Spleen (tissue), 11 donors: ENCODE measurements at regions not wholly inside any gene's neighbourhood (a gene's known extent, or its start where the extent isn't known, plus 50 kb on each side); places are given as distances from the start of the nearest gene placed in this dataset.

Experiments
- DNase-seq: peaks from one replicate; pipeline ENCODE4 v3.0.0-alpha.2; 2020
- H3K27ac ChIP-seq, 8 donors: fragments of 200-600 bp; sonication (generic) in 7 of 8; 1 replicate in 4 of 8; 2 replicates in 4 of 8; pipeline versions ENCODE4 v1.5.0 to v1.8.0; 2016 to 2021; ENCODE audit warnings: inconsistent platforms in 4 of 8, mild to moderate bottlenecking in 4 of 8, moderate library complexity in 1 of 8
- H3K27me3 ChIP-seq, 7 donors: fragments of 200-600 bp; sonication (generic) in 6 of 7; replicated peaks in 1 of 7; 1 replicate in 4 of 7; 2 replicates in 3 of 7; pipeline versions ENCODE4 v1.5.0 to v1.8.0; 2016 to 2021; ENCODE audit warnings: inconsistent platforms in 3 of 7, mild to moderate bottlenecking in 1 of 7
- H3K36me3 ChIP-seq, 6 donors: fragments of 200-600 bp; sonication (generic) in 5 of 6; 1 replicate in 4 of 6; 2 replicates in 2 of 6; pipeline versions ENCODE4 v1.5.0 to v1.8.0; 2016 to 2021; ENCODE audit warnings: inconsistent platforms in 2 of 6
- H3K4me1 ChIP-seq, 6 donors: fragments of 200-600 bp; sonication (generic) in 5 of 6; 1 replicate in 3 of 6; 2 replicates in 3 of 6; pipeline versions ENCODE4 v1.5.0 to v1.8.0; 2016 to 2021; ENCODE audit warnings: inconsistent platforms in 3 of 6
- H3K4me3 ChIP-seq, 8 donors: fragments of 200-600 bp; sonication (generic) in 7 of 8; 1 replicate in 4 of 8; 2 replicates in 4 of 8; pipeline versions ENCODE4 v1.5.0 to v1.8.0; 2016 to 2021; ENCODE audit warnings: inconsistent platforms in 4 of 8, mild to moderate bottlenecking in 4 of 8, moderate library complexity in 2 of 8
- H3K9me3 ChIP-seq, 8 donors: fragments of 200-600 bp; sonication (generic) in 7 of 8; 1 replicate in 4 of 8; 2 replicates in 4 of 8; pipeline versions ENCODE4 v1.5.0 to v1.8.0; 2016 to 2021; ENCODE audit warnings: inconsistent platforms in 4 of 8
- POLR2A ChIP-seq, 3 donors: fragments of 450-650 bp; IDR thresholded peaks; one replicate each; pipeline ENCODE4 v1.5.1; 2017; ENCODE audit warnings: antibody characterized with exemption in 3 of 3, mild to moderate bottlenecking in 1 of 3
- POLR2AphosphoS5 ChIP-seq, 3 donors: sonication (generic); formaldehyde crosslinking; IDR thresholded peaks; one replicate each; pipeline ENCODE4 v1.5.1; 2017; ENCODE audit warnings: antibody characterized with exemption in 3 of 3
- WGBS, 5 donors: extraction: QIAGEN DNeasy Blood & Tissue Kit in 3 of 5; methylation state at CpG; one replicate each; pipeline versions ENCODE4 v1.1.5 to v1.1.7; 2013 to 2018; 5-methylcytosine and 5-hydroxymethylcytosine counted together
- intact Hi-C: fragments of 100-400 bp; cut with DNase I; formaldehyde crosslinking; loops from one replicate; pipeline ENCODE4 v1.15.0; 2023; ENCODE audit warnings: low total_unique reads
- TF ChIP-seq, protein P1 (sequence below), 11 experiments: fragments of 200-600 bp in 7 of 11; fragments of 450-650 bp in 4 of 11; sonication (generic) in 4 of 11; IDR thresholded peaks in 8 of 11; conservative IDR thresholded peaks in 3 of 11; 1 replicate in 7 of 11; 2 replicates in 4 of 11; pipeline versions ENCODE4 v1.4.0 to v1.8.0; 2016 to 2021; ENCODE audit warnings: antibody characterized with exemption in 11 of 11, inconsistent platforms in 4 of 11, mild to moderate bottlenecking in 1 of 11
- donor health status: healthy with polysubstance abuse.
- donor health status: DM: no; HTN: no; CAD: no; lungs with moderate emphysema.
- donor health status: DM: no; HTN: no; CAD: no.
- donor health status: Bipolar disorder and iron deficiency.
- donor health status: healthy.
- donor health status: DM: no; HTN: no; CAD: no.
- donor health status: DM: yes; HTN: yes; CAD: no.

DNA sequence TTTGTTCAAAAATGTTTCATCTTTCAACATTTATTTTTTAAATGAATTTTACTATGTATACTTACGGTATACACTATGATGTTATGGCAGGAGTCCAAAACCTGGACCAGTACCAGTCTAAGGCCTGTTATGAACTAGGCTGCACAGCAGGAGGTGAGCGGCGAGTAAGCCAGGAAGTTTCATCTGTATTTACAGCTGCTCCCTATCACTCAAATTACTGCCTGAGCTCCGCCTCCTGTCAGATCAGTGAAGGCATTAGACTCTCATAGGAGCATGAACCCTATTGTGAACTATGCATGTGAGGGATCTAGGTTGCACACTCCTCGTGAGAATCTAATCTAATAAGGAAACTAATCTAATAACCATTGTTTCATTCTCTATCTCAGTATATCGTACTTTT lies 715.5 kb upstream of the PTPRD start:
- intact Hi-C loops = no loop called here
- no peaks in the 10 kb centered on the region for H3K27me3 ChIP-seq
- DNase-seq = no peak
- H3K4me3 ChIP-seq = no peak overlapping the region
- TF ChIP-seq, protein P1, sequence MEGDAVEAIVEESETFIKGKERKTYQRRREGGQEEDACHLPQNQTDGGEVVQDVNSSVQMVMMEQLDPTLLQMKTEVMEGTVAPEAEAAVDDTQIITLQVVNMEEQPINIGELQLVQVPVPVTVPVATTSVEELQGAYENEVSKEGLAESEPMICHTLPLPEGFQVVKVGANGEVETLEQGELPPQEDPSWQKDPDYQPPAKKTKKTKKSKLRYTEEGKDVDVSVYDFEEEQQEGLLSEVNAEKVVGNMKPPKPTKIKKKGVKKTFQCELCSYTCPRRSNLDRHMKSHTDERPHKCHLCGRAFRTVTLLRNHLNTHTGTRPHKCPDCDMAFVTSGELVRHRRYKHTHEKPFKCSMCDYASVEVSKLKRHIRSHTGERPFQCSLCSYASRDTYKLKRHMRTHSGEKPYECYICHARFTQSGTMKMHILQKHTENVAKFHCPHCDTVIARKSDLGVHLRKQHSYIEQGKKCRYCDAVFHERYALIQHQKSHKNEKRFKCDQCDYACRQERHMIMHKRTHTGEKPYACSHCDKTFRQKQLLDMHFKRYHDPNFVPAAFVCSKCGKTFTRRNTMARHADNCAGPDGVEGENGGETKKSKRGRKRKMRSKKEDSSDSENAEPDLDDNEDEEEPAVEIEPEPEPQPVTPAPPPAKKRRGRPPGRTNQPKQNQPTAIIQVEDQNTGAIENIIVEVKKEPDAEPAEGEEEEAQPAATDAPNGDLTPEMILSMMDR (IDR thresholded peaks at IDR 0.05 in 8 of 11, conservative IDR thresholded peaks at IDR 0.05 in 3 of 11) = no peak
- TF ChIP-seq POLR2A (IDR thresholded peaks at IDR 0.05) (no peak), POLR2AphosphoS5 (IDR thresholded peaks at IDR 0.05) (no peak)
- H3K36me3 ChIP-seq = no peaks in the 10 kb centered on the region
- H3K9me3 ChIP-seq = peaks cover 0 to 13% (median 0%) of the 10 kb centered on the region in 8 donors
- no peaks in the 10 kb centered on the region for H3K4me1 ChIP-seq
- H3K27ac ChIP-seq = no peak overlapping the region
- WGBS, 5 donors = 70 to 83% (median 73%) methylated on average over 6 of the region's 6 CpGs

GRCh38 chr9:11335011-11335410 lies 722.2 kb upstream of the PTPRD start:
- TF ChIP-seq POLR2AphosphoS5 (IDR thresholded peaks at IDR 0.05) (no peak), POLR2A (IDR thresholded peaks at IDR 0.05) (no peak)
- TF ChIP-seq, protein P1 (IDR thresholded peaks at IDR 0.05 in 8 of 11, conservative IDR thresholded peaks at IDR 0.05 in 3 of 11) = no peak
- no peaks in the 10 kb centered on the region for H3K27me3 ChIP-seq
- no peak overlapping the region for H3K4me3 ChIP-seq
- no peaks in the 10 kb centered on the region for H3K36me3 ChIP-seq
- no peaks in the 10 kb centered on the region for H3K4me1 ChIP-seq
- intact Hi-C loops = no loop called here
- H3K9me3 ChIP-seq = peaks cover 0 to 8% (median 0%) of the 10 kb centered on the region in 8 donors
- no peak overlapping the region for H3K27ac ChIP-seq
- DNase-seq = no peak

DNA sequence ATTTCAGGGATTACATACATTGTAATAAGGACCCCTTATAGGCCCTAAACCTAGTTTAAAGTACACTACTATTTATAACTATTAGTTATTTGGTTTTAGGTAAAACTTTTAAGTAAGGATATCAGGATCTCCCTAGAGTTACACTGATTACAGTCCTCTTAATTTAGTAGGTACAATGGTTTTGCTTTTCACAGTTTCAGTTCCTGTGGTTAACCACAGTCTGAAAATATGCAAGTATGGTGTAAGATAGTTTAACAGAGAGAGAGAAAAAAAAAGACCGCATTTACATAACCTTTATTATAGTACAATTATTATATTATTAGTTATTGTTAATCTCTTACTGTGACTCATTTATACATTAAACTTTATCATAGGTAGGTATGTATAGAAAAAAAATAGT lies 725.3 kb upstream of the PTPRD start:
- Histone ChIP-seq H3K4me1 (no peaks in the 10 kb centered on the region), H3K27me3 (no peaks in the 10 kb centered on the region), H3K4me3 (no peak overlapping the region), H3K27ac (no peak overlapping the region), H3K9me3 (no peaks in the 10 kb centered on the region), H3K36me3 (no peaks in the 10 kb centered on the region)
- intact Hi-C loops = no loop called here
- TF ChIP-seq, protein P1 (IDR thresholded peaks at IDR 0.05 in 8 of 11, conservative IDR thresholded peaks at IDR 0.05 in 3 of 11) = no peak
- no peak for DNase-seq
- WGBS, 5 donors = 18 to 48% (median 38%) methylated on average over 1 of the region's 1 CpG

GRCh38 chr9:11340654-11341053 lies 727.9 kb upstream of the PTPRD start:
- WGBS, 5 donors = 61 to 82% (median 73%) methylated on average over 1 of the region's 1 CpG
- no peaks in the 10 kb centered on the region for H3K36me3 ChIP-seq
- no peak for TF ChIP-seq POLR2AphosphoS5 (IDR thresholded peaks at IDR 0.05)
- TF ChIP-seq POLR2A (IDR thresholded peaks at IDR 0.05) = no peak
- TF ChIP-seq, protein P1 (IDR thresholded peaks at IDR 0.05 in 8 of 11, conservative IDR thresholded peaks at IDR 0.05 in 3 of 11) = no peak
- no peak overlapping the region for H3K4me3 ChIP-seq
- intact Hi-C loops = no loop called here
- no peaks in the 10 kb centered on the region for H3K27me3 ChIP-seq
- H3K27ac ChIP-seq = no peak overlapping the region
- no peaks in the 10 kb centered on the region for H3K4me1 ChIP-seq
- DNase-seq = no peak
- H3K9me3 ChIP-seq = no peaks in the 10 kb centered on the region
